Ishikawa (cell line): ENCODE measurements at regions not wholly inside any gene's neighbourhood (a gene's known extent, or its start where the extent isn't known, plus 50 kb on each side); places are given as distances from the start of the nearest gene placed in this dataset.

Source experiments
- CEBPB ChIP-seq: IDR thresholded peaks from 2 replicates; pipeline ENCODE4 v1.6.1; 2012
- CREB1 ChIP-seq: IDR thresholded peaks from 2 replicates; pipeline ENCODE4 v1.6.1; 2012; ENCODE audit warnings: low read depth
- EGR1 ChIP-seq: IDR thresholded peaks from 2 replicates; pipeline ENCODE4 v1.6.1; 2012
- EP300 ChIP-seq: IDR thresholded peaks from 2 replicates; pipeline ENCODE4 v1.6.1; 2012; ENCODE audit warnings: borderline replicate concordance
- FOXM1 ChIP-seq: IDR thresholded peaks from 2 replicates; pipeline ENCODE4 v1.6.1; 2012; ENCODE audit warnings: low read depth, borderline replicate concordance
- MAX ChIP-seq: IDR thresholded peaks from 2 replicates; pipeline ENCODE4 v1.6.1; 2012
- NFIC ChIP-seq: IDR thresholded peaks from 2 replicates; pipeline ENCODE4 v1.6.1; 2012
- RAD21 ChIP-seq: IDR thresholded peaks from 2 replicates; pipeline ENCODE4 v1.6.1; 2012; ENCODE audit warnings: low read depth
- TAF1 ChIP-seq: IDR thresholded peaks from 2 replicates; pipeline ENCODE4 v1.6.1; 2012; ENCODE audit warnings: low read depth, mild to moderate bottlenecking

- TF ChIP-seq EP300 (no peak), EGR1 (no peak), MAX (no peak), RAD21 (no peak), TAF1 (no peak), CEBPB (no peak), FOXM1 (no peak), NFIC (no peak), CREB1 (no peak)
These were observed 1320.6 kb downstream of the LRFN5 start for GRCh38 chr14:42927313-42927712.
